Tibial nerve (tissue), 4 donors: ENCODE measurements at regions not wholly inside any gene's neighbourhood (a gene's known extent, or its start where the extent isn't known, plus 50 kb on each side); places are given as distances from the start of the nearest gene placed in this dataset. TPM values are rescaled to one million over a fixed set of nuclear protein-coding genes. Genes with fewer than 3 reads are reported as not detected.

Source experiments
- DNase-seq, 2 donors: peaks; one replicate each; pipeline ENCODE4 v3.0.0-alpha.2; 2019; ENCODE audit warnings: low spot score in 2 of 2
- H3K27ac ChIP-seq, 4 donors: fragments of 200-600 bp; sonication (generic) in 3 of 4; one replicate each; pipeline ENCODE4 v1.5.1; 2017 to 2019; ENCODE audit warnings: mild to moderate bottlenecking in 1 of 4
- H3K27me3 ChIP-seq, 2 donors: fragments of 200-600 bp; sonication (generic) in 1 of 2; one replicate each; pipeline versions ENCODE4 v1.5.1 to v1.6.0; 2017 to 2019
- H3K36me3 ChIP-seq, 3 donors: fragments of 200-600 bp; sonication (generic); one replicate each; pipeline ENCODE4 v1.5.1; 2018 to 2019
- H3K4me1 ChIP-seq, 4 donors: fragments of 200-600 bp; sonication (generic) in 3 of 4; one replicate each; pipeline ENCODE4 v1.5.1; 2017 to 2019
- H3K4me3 ChIP-seq, 4 donors: fragments of 200-600 bp; sonication (generic) in 3 of 4; one replicate each; pipeline ENCODE4 v1.5.1; 2017 to 2019; ENCODE audit warnings: mild to moderate bottlenecking in 1 of 4, moderate library complexity in 1 of 4
- H3K9me3 ChIP-seq, 4 donors: fragments of 200-600 bp; sonication (generic) in 3 of 4; one replicate each; pipeline ENCODE4 v1.5.1; 2017 to 2019
- EP300 ChIP-seq, 2 donors: sonication (generic); formaldehyde crosslinking; IDR thresholded peaks; one replicate each; pipeline ENCODE4 v1.6.1; 2017; ENCODE audit warnings: antibody characterized with exemption in 2 of 2, mild to moderate bottlenecking in 1 of 2
- POLR2A ChIP-seq, 2 donors: fragments of 450-650 bp; IDR thresholded peaks; one replicate each; pipeline ENCODE4 v1.6.1; 2017; ENCODE audit warnings: antibody characterized with exemption in 2 of 2, mild to moderate bottlenecking in 2 of 2, moderate library complexity in 2 of 2
- WGBS, 2 donors: methylation state at CpG; one replicate each; pipeline ENCODE4 v1.1.5; 2018; 5-methylcytosine and 5-hydroxymethylcytosine counted together
- small RNA-seq: library from RNA; depleted of rRNA; stranded (forward); fragments of <200 nt; gene quantifications from one replicate; pipeline ENCODE3, GENCODE V24; 2016
- TF ChIP-seq, protein P1 (sequence below), 5 experiments: fragments of 200-600 bp in 3 of 5; fragments of 450-650 bp in 2 of 5; sonication (generic) in 3 of 5; IDR thresholded peaks; one replicate each; pipeline ENCODE4 v1.5.1; 2016 to 2019; ENCODE audit warnings: antibody characterized with exemption in 5 of 5, mild to moderate bottlenecking in 3 of 5, moderate library complexity in 2 of 5

DNA sequence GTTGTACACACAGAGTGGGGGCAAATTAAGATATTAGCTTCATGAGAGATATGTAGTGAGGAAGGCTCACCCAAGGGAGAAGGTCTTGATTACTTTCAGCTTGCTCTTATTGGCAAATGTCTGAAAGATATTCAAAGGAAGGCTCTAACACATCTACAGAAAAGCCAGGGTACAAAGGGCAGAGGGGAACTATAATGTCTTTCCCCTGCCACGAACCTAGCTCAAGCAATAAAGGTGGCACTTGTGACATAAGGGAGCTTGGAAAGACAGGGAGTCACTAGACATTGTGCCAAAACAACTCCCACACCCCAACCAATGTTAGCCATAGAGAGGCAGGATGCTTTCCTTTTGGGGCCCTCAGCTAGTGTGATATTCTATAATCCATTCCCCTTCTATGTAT, 52.2 kb upstream of the SOX9 start:
- no peak for DNase-seq
- WGBS, 2 donors = 25 to 65% methylated on average over 1 of the region's 1 CpG
- no peaks in the 10 kb centered on the region for H3K9me3 ChIP-seq
- no peak overlapping the region for H3K27ac ChIP-seq
- TF ChIP-seq, protein P1, sequence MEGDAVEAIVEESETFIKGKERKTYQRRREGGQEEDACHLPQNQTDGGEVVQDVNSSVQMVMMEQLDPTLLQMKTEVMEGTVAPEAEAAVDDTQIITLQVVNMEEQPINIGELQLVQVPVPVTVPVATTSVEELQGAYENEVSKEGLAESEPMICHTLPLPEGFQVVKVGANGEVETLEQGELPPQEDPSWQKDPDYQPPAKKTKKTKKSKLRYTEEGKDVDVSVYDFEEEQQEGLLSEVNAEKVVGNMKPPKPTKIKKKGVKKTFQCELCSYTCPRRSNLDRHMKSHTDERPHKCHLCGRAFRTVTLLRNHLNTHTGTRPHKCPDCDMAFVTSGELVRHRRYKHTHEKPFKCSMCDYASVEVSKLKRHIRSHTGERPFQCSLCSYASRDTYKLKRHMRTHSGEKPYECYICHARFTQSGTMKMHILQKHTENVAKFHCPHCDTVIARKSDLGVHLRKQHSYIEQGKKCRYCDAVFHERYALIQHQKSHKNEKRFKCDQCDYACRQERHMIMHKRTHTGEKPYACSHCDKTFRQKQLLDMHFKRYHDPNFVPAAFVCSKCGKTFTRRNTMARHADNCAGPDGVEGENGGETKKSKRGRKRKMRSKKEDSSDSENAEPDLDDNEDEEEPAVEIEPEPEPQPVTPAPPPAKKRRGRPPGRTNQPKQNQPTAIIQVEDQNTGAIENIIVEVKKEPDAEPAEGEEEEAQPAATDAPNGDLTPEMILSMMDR (IDR thresholded peaks at IDR 0.05) = no peak
- TF ChIP-seq POLR2A (IDR thresholded peaks at IDR 0.05) = no peak
- TF ChIP-seq EP300 (IDR thresholded peaks at IDR 0.05) = no peak
- H3K36me3 ChIP-seq = no peaks in the 10 kb centered on the region
- H3K27me3 ChIP-seq = no peaks in the 10 kb centered on the region
- no peaks in the 10 kb centered on the region for H3K4me1 ChIP-seq
- no peak overlapping the region for H3K4me3 ChIP-seq

DNA sequence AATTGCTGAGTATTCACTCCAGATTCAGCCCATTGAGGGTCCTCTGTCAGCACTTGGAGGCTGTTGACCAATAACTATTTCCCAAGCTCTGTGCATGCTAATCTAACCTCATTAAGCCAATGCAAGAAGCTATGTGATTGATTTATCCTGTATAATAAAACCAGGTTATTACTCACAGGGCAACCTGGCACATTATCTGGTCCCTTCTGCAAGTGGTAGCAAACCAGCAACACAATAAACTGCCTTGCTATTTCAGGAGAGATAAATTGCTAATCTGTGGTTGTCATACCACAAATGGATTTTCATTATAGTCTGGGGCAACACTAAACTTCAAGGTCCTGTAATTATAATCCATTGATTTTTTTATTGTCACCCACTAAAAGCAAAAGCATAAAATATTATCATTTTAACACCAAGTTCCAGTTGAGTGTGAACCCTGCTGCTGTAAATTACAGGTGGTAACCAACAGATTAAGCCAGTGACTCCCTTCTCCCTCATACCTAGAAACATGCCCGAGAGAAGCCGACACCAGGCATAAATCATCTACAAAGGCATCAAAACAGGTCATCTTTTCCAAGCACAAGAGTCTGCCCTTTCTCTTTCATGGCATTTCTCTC, 51.1 kb upstream of the SOX9 start:
- Histone ChIP-seq H3K4me3 (no peak overlapping the region), H3K27me3 (no peaks in the 10 kb centered on the region), H3K4me1 (no peaks in the 10 kb centered on the region), H3K9me3 (no peaks in the 10 kb centered on the region), H3K36me3 (no peaks in the 10 kb centered on the region), H3K27ac (no peak overlapping the region)
- no peak for DNase-seq
- 54 to 62% methylated on average over 2 of the region's 2 CpGs for WGBS, 2 donors
- TF ChIP-seq EP300 (IDR thresholded peaks at IDR 0.05) = no peak
- TF ChIP-seq, protein P1 (IDR thresholded peaks at IDR 0.05) = no peak
- TF ChIP-seq POLR2A (IDR thresholded peaks at IDR 0.05) = no peak

Small RNA genes lying in the stretch of these regions (small RNA-seq; reads per million reads assigned to genes)
- not detected for gene RNU7-155P
